NCI-H82 treated with DMSO at 0.1 percent for 48 hours (cell line): ENCODE measurements at regions not wholly inside any gene's neighbourhood (a gene's known extent, or its start where the extent isn't known, plus 50 kb on each side); places are given as distances from the start of the nearest gene placed in this dataset.
"Not testable (repeated sequence)": the region's sequence is repeated elsewhere in the genome, so short reads cannot be mapped to it uniquely, and the experiment has no call there.

Experiments used
- DNase-seq: peaks from one replicate; lab custom pipeline; 2025; ENCODE audit not compliant: unreplicated experiment; lab: John Stamatoyannopoulos, UW

DNA sequence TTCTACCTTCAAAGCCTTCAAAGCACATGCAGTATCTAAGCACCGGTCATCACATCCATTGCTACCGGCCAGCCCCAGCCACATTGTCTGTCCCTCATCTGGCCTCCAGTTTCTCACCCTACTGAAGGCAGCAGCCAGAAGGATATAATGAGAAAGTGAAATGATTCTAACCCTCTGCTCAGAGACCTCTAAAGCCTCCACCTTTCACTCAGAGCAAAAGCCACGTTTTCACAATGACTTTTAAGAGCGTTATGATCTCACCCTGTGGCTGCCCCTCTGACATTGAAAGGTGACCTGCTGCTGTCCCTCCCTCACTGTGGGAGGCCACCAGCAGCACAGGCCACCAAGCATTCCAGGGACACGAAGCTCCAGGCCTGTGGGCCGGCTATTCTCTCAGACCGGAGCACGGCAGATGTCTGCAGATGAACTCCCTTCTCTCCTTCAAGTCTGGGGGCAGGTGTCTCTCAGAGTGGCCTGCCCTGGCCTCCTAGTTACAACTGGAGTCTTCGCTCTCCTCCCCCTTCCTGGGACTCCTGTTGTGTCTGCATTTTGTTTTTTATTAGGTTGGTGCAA is 94.9 kb upstream of the EEPD1 start:
- DNase-seq = no peak

DNA sequence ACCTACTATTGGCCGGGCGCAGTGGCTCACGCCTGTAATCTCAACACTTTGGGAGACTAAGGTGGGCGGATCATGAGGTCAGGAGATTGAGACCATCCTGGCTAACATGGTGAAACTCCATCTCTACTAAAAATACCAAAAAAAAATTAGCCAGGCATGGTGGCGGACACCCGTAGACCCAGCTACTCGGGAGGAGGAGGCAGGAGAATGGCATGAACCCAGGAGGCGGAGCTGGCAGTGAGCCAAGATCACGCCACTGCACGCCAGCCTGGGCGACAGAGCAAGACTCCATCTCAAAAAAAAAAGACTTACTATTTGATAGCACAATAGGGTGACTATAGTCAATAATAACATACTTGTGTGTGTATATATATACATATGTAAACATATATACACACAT is 92.7 kb upstream of the EEPD1 start:
- not testable (repeated sequence) for DNase-seq

DNA sequence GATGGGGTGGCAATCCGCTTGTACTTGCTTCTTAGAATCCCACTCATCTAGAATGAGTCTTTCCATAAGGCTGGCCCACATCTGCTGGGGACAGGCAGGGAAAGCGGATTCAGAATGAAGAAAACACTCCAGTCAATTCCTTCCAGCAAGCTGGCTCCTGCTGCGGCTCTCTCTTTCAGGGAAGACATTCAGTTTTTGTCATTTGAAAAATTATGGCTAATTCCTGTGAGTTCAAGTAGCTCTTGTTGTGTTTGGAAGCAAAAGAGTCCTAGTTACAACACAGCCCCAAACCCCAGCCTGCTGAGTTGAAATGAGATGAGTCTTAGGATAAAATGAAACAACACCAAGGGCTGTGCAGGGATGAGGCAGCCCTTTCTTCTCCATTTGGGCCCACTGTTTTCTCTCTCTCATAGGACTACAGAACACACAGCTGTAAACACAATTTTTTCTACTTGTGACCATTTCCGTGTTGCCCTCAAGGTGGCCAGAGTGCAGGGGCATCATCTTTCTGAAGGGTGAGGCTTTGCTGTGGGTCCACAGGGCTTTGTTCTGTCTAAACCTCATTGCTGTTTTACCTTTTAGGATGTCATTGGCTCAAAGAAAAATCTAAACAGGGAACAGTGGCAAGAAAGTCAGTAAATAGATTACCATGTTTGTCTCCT is 90.8 kb upstream of the EEPD1 start:
- no peak for DNase-seq

DNA sequence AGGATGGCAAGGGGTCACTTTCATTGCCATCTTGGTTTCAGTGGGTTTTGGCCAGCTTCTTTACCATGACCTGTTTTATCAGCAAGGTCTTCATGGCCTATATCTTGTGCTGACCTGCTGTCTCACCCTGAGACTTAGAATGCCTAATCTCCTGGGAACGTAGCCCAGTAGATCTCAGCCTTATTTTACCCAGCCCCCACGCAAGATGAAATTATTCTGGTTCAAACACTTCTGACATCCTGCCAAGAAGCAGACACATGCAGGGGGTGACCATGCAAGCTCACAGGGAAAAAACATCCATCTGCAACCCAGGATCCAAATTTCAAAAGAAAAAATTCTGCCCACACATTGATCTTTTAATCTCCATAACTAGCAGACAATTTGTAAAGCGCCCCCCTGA is 88.4 kb upstream of the EEPD1 start:
- DNase-seq = no peak

DNA sequence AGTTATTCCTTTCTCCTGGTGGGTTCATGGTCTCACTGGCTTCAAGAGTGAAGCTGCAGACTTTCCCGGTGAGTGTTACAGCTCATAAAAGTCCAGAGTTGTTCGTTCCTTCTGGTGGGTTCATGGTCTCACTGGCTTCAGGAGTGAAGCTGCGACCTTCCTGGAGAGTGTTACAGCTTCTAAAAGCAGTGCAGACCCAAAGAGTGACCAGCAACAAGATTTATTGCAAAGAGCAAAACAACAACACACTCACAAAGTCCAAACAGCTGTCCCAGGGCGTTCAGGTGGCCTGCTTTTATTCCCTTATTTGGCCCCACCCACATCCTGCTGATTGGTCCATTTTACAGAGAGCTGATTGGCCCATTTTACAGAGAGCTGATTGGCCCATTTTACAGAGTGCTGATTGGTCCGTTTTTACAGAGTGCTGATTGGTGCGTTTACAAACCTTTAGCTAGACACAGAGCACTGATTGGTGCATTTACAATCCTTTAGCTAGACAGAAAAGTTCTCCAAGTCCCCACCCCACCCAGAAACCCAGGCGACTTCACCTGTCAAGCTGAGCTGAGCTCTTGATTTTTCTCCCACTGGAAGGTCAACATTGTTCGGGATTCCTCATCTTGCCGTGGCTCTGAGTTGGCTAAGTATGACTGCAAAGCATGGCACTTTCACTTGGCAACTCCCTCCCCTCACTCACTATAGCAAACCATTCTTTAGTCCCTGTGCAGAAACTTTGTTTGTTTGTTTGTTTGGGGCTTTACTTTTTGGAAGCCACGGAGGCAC is 87.3 kb upstream of the EEPD1 start:
- DNase-seq = not testable (repeated sequence)

DNA sequence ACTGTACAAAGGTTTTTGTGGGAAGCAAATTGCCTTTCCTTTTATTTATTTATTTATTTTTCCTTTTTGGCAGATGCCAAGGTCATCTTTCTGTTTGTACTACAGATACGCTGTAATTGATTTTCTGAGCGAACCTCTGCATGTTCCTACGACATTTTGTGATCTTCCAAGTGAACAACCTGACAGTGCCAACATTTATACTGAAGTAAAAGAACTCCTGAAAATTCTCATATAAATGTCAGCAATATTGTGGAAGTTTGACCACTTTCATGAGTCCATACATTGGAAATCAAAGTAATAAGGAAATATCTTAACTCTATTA is 86.8 kb upstream of the EEPD1 start:
- DNase-seq = no peak

DNA sequence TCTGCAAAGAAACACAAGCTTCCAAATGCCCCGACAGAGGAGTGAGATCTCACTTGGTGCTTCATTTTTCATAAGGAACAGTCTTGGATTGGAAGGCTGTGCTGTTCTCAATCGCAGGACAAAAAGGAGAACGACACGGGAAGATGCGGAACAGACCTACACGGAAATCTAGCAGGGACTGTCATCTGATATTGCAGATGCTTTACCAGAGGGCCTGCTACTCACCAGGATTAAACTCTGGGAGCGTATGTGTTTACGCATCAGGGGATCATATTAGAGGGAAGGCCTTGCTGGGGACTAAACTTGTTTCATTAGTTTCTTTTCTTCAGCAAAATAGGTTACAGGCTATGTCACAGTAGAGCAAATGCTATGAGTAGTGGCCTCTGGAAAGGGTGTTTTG is 82.8 kb upstream of the EEPD1 start:
- peak; percentile 16 for DNase-seq

DNA sequence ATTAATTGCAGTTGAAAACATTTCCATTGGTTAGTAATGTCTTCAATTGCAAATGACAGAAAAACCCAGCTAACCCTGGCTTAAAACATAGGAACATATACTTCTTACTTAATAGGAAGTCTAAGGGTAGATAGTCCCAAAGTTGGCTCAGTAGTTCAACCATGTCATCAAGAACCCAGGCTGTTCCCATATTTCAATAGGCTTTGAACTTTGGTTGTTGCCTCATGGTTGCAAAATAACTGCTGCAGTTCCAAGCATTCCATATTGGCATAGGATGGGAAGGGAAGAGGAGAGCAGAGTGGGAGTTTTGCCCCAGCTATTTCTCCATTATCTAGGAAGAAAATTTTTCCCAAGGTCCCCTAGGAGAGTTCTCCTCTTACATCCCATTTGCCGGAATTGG is 81.4 kb upstream of the EEPD1 start:
- DNase-seq = no peak

DNA sequence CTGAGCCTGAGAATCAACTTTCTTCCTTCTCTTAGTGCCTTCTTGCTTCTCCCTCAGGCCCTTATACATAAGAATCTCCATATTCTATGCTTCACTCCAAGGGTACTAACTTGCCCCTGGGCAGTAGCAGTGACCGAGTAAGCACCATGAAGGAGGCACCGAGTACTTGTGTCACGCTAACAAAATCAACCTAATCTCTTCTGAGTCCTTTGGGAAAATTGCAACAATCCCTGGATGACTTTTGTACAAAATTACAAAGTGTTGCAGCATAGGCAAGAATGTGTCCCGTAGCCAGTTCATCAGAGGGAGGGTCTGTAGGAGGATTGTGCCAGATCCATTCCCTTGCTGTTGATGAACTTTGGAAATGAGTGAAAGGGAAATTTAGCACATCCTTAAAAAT is 80.4 kb upstream of the EEPD1 start:
- no peak for DNase-seq

DNA sequence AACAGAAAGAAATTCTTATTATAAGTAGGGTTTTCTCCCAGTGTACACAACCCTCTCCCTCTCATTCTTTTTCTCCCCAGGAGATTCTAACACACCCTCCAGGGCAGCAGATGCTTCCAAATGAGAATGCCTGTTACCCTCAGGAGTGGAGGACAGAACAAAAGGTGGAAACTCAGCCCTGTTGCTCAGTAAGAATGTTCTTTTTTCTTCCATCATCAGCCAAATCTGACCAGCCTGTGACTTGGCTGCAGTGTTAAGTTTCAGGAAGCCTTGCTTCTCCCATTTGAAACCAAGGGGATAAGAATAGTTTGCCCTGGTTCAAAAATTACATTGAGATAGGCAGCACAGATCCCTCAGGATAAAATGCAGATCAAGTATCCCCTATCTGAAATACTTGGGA is 77.5 kb upstream of the EEPD1 start:
- no peak for DNase-seq

DNA sequence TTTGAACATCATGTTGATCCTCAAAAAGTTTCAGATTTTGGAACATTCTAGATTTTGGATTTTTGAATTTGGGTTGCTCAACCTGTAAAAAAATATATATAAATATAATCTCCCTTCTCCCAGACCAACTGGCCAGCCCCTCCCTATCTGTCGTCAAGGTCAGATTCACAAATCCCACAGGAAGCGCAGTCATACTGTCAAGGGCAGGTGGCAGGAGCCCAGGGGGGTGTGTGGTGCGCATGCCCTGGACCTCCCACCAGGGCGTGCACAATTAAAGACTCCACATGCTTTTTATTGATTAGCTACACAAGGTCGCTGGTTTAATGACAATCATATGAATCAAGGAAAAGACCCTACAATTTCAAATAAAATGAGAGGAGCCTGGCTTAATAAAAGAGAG is 77.0 kb upstream of the EEPD1 start:
- no peak for DNase-seq

DNA sequence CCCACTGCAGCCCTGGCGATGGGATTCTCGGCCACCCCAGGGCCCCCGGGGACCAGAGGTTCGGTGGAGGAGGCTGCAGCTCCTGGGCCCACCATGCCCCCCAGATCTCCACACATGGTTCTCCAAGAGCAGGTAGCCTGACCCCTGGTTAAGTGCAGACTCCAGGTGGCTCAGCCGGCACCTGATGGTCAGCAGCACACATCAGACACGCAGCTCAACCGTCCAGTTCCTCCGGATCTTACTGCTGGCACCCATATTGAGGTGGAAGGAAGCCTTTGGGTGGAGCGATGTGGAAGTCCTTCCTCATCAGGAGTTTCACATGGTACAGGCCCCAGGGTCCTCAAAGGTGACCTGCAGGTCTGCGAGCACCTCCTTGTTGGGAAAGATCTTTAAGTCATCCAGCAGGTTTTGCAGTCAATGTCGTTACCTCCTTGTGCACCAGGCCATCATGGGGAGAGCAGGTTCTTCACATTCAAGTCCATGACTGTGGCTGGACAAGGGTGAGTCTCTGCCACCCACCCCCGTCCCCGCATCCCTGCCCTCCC is 74.2 kb upstream of the EEPD1 start:
- DNase-seq = no peak

DNA sequence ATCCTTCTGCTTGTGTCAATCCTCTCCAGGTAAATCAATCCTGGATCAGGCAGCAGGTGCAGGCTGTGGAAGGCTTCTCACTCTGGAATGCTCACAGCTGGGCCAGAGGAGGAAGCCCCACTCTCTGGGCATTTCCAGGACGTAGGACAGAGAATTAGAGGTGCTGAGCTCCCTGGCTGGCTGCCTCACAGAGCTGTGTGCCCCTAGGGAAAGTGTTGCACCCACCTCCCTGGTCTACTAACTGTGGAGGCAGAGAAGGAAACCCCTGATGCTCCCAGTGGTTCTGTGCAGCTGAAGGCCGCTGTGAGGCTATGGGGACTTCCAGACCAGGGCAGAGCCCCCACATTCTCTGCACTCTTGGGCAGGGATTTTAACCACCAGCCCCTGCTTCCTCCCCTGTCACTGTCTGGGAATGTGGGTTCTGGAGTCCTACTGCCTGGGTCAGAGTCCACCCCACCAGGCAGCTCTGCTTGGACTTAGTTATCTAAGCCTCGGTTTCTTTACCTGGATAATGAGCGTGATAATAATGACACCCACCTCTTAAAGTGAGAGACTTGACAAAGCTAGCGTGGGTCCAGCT is 73.5 kb upstream of the EEPD1 start:
- no peak for DNase-seq

DNA sequence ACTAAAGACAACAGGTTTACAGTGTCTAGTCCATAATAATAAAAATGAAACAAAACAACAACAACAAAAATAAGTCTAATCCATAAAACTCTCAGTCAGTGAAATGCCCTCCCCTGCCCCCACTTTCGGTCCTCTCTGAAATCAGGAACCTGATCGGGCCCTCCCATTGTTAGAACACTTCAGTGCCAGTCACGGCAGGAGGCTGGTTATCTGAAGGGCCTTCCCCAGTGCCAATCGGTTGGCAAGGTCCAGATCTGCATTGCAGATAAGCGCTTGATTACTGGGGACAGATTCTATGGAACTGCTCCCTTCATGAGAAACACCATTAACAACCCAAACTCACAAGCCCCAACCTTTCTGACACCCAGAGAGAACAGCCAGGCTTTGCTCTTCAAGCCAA is 72.2 kb upstream of the EEPD1 start:
- no peak for DNase-seq

DNA sequence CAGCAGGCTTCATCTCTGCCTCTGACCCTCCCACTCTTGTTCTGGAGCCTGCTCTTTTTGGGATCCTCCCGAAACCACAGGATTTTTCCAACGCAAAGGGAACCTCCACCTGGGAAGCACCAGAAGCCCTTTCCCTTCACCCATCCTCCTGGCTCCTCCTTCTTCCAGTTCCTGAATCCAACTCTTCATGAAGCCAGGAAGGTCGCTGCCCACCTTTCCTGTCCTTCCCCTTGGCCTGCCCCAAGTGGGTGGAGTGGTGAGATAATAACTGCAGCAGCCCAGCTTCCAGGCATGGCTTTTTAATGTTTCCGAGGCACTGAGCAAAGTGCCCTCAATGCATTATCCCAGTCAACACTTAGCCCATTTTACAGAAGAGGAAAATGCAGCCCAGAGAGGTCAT is 70.8 kb upstream of the EEPD1 start:
- no peak for DNase-seq

DNA sequence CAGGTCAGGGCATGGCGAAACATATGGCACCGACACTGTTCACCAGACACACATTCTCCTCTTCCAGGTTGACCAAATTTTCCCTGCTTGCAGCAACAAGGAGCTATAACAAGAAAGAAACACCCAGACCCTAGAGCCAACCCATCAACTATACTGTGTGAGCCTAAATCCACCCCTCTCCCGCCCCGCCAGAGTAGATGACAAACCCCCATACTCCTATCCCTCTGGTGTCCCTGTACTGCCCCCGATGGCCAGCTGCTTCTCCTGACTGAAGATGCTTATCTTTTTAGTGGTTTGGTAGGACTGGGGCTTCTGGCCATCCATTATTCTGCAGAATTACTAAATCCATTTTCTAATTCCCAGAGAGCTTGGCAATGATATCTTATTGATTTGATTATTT is 70.1 kb upstream of the EEPD1 start:
- DNase-seq = no peak

DNA sequence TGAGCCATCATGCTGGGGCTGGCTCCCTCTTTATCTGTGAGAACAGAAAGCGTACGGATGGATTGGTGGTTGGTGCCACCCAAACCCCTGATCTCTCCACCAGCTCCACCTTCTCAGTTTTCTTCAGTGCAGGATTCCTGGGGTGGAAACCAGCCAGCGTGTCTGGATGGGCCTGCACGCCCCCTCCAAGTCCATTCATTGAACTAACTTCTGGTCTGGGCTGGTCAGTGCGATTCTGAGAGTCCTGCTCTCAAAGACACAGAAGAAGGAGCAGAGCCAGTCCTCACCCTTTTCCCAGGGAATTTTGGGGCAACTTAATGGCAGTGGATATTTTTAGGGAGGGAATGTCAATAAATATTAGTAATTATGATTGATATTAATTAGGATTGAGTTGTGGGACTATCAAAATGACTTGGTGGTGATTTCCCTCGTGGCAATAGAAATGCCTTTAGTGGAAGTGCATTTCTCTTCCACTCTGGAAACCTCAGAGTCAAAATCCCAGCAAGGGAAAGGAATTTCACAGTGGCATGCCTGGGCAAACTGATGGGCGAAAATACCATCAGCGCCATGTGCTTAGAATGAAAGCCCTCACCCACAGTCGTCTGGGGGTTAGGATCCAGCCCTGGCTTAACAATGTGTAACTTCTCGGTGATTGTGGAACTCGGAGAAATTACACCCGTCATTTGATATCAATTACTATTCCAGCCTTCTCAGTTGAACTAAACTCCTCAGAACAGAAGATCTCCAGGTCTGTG is 69.3 kb upstream of the EEPD1 start:
- no peak for DNase-seq

DNA sequence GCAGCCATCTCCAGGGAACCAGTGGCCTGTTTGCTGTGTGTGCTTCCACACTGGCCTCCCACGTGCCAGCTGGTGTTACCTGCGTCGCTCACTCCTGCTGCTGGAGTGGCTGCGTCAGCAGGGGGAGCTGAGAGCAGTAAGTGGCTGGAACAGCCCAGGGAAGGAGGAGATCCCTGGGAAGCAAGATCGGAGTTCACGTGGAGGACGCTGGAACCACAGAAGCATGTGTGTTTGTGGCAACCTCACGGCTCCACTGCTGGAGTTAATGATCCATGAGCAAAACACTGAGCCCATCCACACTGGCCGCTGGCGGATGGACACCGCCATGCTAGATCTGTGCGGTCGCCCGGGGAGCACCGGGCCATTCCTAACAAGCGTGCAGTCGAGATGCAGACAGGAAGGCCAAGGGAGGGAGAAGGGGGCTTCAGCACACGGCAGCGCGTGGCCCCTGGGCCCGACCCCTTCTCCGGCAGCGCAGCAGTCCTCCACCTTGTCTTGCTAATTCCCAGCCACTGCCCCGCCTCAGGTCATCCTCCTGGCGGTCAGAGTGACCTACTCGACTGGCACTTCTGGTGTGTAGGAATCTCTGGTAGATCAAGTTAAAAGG is 68.5 kb upstream of the EEPD1 start:
- no peak for DNase-seq

DNA sequence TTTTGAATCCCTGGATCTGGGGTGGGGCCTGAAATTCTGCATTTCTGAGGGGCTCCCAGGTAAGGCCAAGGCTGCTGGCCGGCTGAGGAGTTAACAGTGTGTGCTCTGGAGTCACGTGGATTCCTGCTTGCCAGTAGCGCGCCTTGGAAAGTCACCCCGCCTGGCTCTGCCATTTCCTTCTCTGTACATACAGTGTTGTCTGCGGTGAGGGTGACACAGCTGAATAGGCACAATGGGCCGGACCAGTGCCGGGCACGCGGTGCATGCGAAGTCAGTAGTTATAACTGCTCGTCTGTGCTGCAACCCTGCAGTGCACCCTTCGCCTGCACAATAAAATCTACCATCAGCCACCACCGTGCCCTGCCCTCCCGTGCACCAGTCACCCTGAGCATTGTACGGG is 68.0 kb upstream of the EEPD1 start:
- no peak for DNase-seq

DNA sequence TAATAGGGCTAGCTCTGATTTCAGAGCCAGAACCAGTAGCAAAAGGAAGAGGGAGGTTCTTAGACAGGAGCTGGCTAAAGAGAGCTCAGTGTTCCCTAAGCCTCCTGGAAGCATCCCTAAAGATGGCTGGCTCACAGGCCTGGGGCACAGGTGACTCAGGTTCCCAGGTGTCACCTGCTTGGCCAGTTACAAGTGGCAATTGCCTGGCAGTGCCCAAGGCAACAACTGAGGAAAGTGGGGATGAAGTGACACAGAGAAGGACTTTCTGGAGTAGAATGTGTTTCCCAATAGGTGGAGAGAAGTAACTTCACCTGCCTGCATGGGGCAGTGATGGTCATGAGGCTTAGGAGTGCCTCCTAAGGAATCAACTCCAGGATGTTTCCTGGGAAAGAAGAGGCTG is 66.5 kb upstream of the EEPD1 start:
- no peak for DNase-seq

DNA sequence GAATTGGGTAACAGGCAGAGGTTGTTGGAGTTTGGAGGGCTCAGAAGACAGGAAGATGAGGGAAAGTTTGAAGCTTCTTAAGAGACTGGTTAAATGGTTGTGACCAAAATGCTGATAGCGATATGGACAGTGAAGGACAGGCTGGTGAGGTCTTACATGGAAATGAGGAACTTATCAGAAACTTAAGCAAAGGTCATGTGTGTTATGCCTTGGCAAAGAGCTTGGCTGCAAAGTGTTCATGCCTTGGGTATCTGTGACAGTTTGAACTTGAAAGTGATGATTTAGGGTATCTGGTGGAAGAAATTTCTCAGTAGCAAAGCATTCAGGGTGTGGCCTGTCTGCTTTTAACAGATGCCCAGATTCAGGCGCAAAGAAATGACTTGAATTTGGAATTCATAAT is 64.5 kb upstream of the EEPD1 start:
- no peak for DNase-seq
